Spleen (tissue), 7 donors: ENCODE measurements at regions not wholly inside any gene's neighbourhood (a gene's known extent, or its start where the extent isn't known, plus 50 kb on each side); places are given as distances from the start of the nearest gene placed in this dataset.

Experiments
- CTCF ChIP-seq, 11 experiments: fragments of 200-600 bp in 7 of 11; fragments of 450-650 bp in 4 of 11; sonication (generic) in 4 of 11; IDR thresholded peaks in 8 of 11; conservative IDR thresholded peaks in 3 of 11; 1 replicate in 7 of 11; 2 replicates in 4 of 11; pipeline versions ENCODE4 v1.4.0 to v1.8.0; 2016 to 2021; ENCODE audit warnings: antibody characterized with exemption in 11 of 11, inconsistent platforms in 4 of 11, mild to moderate bottlenecking in 1 of 11
- POLR2A ChIP-seq, 3 donors: fragments of 450-650 bp; IDR thresholded peaks; one replicate each; pipeline ENCODE4 v1.5.1; 2017; ENCODE audit warnings: antibody characterized with exemption in 3 of 3, mild to moderate bottlenecking in 1 of 3
- POLR2AphosphoS5 ChIP-seq, 3 donors: sonication (generic); formaldehyde crosslinking; IDR thresholded peaks; one replicate each; pipeline ENCODE4 v1.5.1; 2017; ENCODE audit warnings: antibody characterized with exemption in 3 of 3
- donor health status: DM: no; HTN: no; CAD: no; lungs with moderate emphysema.
- donor health status: DM: no; HTN: no; CAD: no.
- donor health status: DM: no; HTN: no; CAD: no.

GRCh38 chr4:100644150-100644549 lies 126.3 kb upstream of the EMCN start:
- no peak for TF ChIP-seq CTCF (IDR thresholded peaks at IDR 0.05 in 8 of 11, conservative IDR thresholded peaks at IDR 0.05 in 3 of 11)
- no peak for TF ChIP-seq POLR2AphosphoS5 (IDR thresholded peaks at IDR 0.05)
- no peak for TF ChIP-seq POLR2A (IDR thresholded peaks at IDR 0.05)
